ENCODE measurements at regions not wholly inside any gene's neighbourhood (a gene's known extent, or its start where the extent isn't known, plus 50 kb on each side); places are given as distances from the start of the nearest gene placed in this dataset.

GRCh38 chr3:111473550-111473949 is 68.4 kb upstream of the CD96 start:
- no peaks in the 10 kb centered on the region for H3K4me1 ChIP-seq
- no peak for ATAC-seq
- TF ChIP-seq POLR2A (IDR thresholded peaks at IDR 0.05) (no peak), POLR2AphosphoS5 (IDR thresholded peaks at IDR 0.05) (no peak), EP300 (IDR thresholded peaks at IDR 0.05) (no peak)
- TF ChIP-seq, protein P1, sequence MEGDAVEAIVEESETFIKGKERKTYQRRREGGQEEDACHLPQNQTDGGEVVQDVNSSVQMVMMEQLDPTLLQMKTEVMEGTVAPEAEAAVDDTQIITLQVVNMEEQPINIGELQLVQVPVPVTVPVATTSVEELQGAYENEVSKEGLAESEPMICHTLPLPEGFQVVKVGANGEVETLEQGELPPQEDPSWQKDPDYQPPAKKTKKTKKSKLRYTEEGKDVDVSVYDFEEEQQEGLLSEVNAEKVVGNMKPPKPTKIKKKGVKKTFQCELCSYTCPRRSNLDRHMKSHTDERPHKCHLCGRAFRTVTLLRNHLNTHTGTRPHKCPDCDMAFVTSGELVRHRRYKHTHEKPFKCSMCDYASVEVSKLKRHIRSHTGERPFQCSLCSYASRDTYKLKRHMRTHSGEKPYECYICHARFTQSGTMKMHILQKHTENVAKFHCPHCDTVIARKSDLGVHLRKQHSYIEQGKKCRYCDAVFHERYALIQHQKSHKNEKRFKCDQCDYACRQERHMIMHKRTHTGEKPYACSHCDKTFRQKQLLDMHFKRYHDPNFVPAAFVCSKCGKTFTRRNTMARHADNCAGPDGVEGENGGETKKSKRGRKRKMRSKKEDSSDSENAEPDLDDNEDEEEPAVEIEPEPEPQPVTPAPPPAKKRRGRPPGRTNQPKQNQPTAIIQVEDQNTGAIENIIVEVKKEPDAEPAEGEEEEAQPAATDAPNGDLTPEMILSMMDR (IDR thresholded peaks at IDR 0.05), result no peak
- H3K4me3 ChIP-seq, result no peak overlapping the region
- H3K27ac ChIP-seq, result no peak overlapping the region
- no CpG with 5 or more reads among the region's 2 CpGs for WGBS, 2 donors (ENCODE audit: low coverage in 1 of 2)
- H3K27me3 ChIP-seq, result no peaks in the 10 kb centered on the region
- no peaks in the 10 kb centered on the region for H3K9me3 ChIP-seq
- H3K36me3 ChIP-seq, result no peaks in the 10 kb centered on the region

DNA sequence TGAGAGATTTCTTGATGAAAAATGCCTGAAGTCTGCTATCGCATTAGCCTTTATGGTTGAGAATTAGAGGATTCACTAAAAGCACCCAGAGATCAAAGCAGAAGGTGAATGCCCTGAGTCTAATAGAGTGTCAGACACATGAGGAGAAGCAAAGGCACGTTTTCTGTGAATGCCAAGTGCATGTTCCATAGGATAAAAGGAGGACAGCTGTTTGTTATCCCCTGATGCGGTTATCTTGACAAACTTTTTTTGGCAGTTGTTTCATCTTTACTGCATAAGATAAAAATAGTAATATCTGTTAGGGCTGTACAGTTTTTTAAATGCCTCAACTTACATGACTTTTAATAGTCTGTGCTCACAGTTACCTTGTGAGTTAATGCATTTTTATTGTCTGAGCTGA is 65.3 kb upstream of the CD96 start:
- no peaks in the 10 kb centered on the region for H3K9me3 ChIP-seq

GRCh38 chr3:111480091-111480490 is 61.9 kb upstream of the CD96 start:
- no peak for TF ChIP-seq EP300 (IDR thresholded peaks at IDR 0.05)
- TF ChIP-seq, protein P1 (IDR thresholded peaks at IDR 0.05), result no peak
- TF ChIP-seq POLR2AphosphoS5 (IDR thresholded peaks at IDR 0.05), result no peak
- no peak for TF ChIP-seq POLR2A (IDR thresholded peaks at IDR 0.05)
- 80% methylated on average over 1 of the region's 1 CpG; no CpG with 5 or more reads in 1 of the 2 donors for WGBS, 2 donors (ENCODE audit: low coverage in 1 of 2)

More for the DNA sequence above, 65.3 kb upstream of the CD96 start:
- no peak overlapping the region for H3K4me3 ChIP-seq
- ATAC-seq, result no peak
- no peaks in the 10 kb centered on the region for H3K27me3 ChIP-seq
- no peak for TF ChIP-seq POLR2AphosphoS5 (IDR thresholded peaks at IDR 0.05)
- no peak for TF ChIP-seq EP300 (IDR thresholded peaks at IDR 0.05)
- TF ChIP-seq POLR2A (IDR thresholded peaks at IDR 0.05), result no peak
- TF ChIP-seq, protein P1 (IDR thresholded peaks at IDR 0.05), result no peak
- H3K4me1 ChIP-seq, result no peaks in the 10 kb centered on the region
- no peak overlapping the region for H3K27ac ChIP-seq
- WGBS, 2 donors (ENCODE audit: low coverage in 1 of 2), result 45 to 55% methylated on average over 3 of the region's 3 CpGs
- no peaks in the 10 kb centered on the region for H3K36me3 ChIP-seq

DNA sequence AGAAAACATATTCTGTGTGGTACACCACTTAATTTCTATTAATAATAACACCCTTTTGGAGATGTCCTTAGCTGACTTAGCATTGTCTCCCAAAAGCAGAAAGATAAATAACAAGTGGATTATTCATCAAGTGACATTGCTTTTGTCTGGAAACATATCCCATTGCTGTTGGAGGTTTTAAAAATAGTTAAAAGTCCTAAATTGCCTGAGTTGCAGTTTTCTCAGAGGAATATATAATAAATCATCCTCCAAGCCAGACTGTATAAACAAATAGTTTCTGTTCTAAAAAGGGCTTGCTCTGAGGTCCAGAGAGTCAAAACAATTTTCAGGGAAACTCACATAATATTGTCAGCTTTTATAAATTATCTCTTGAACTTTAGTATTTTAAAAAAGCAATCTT is 60.4 kb upstream of the CD96 start:
- H3K4me1 ChIP-seq, result no peaks in the 10 kb centered on the region
- no peak overlapping the region for H3K4me3 ChIP-seq
- TF ChIP-seq POLR2A (IDR thresholded peaks at IDR 0.05), result no peak
- TF ChIP-seq EP300 (IDR thresholded peaks at IDR 0.05), result no peak
- TF ChIP-seq, protein P1 (IDR thresholded peaks at IDR 0.05), result no peak
- no peak for TF ChIP-seq POLR2AphosphoS5 (IDR thresholded peaks at IDR 0.05)
- H3K9me3 ChIP-seq, result no peaks in the 10 kb centered on the region
- ATAC-seq, result no peak
- no peaks in the 10 kb centered on the region for H3K36me3 ChIP-seq
- no peak overlapping the region for H3K27ac ChIP-seq
- no peaks in the 10 kb centered on the region for H3K27me3 ChIP-seq

More at GRCh38 chr3:111480091-111480490, 61.9 kb upstream of the CD96 start:
- no peak for ATAC-seq
- H3K4me3 ChIP-seq, result no peak overlapping the region
- no peaks in the 10 kb centered on the region for H3K27me3 ChIP-seq
- no peaks in the 10 kb centered on the region for H3K36me3 ChIP-seq
- H3K9me3 ChIP-seq, result no peaks in the 10 kb centered on the region
- no peaks in the 10 kb centered on the region for H3K4me1 ChIP-seq
- H3K27ac ChIP-seq, result no peak overlapping the region

- no peak overlapping the region for H3K4me3 ChIP-seq
- WGBS, 2 donors (ENCODE audit: low coverage in 1 of 2), result 55 to 75% methylated on average over 1 of the region's 1 CpG
- no peaks in the 10 kb centered on the region for H3K4me1 ChIP-seq
- no peaks in the 10 kb centered on the region for H3K27me3 ChIP-seq
- TF ChIP-seq POLR2AphosphoS5 (IDR thresholded peaks at IDR 0.05) (no peak), EP300 (IDR thresholded peaks at IDR 0.05) (no peak), POLR2A (IDR thresholded peaks at IDR 0.05) (no peak)
- TF ChIP-seq, protein P1 (IDR thresholded peaks at IDR 0.05), result no peak
- H3K27ac ChIP-seq, result no peak overlapping the region
- H3K36me3 ChIP-seq, result no peaks in the 10 kb centered on the region
- ATAC-seq, result no peak
- peaks cover 0 to 4% (median 0%) of the 10 kb centered on the region in 3 donors for H3K9me3 ChIP-seq
Observed at GRCh38 chr3:111482574-111482973, 59.4 kb upstream of the CD96 start.
